HCEC 1CT (cell line): ENCODE measurements at regions not wholly inside any gene's neighbourhood (a gene's known extent, or its start where the extent isn't known, plus 50 kb on each side); places are given as distances from the start of the nearest gene placed in this dataset.

Source experiments
- DNase-seq: peaks from one replicate; pipeline ENCODE4 v3.0.0-alpha.2; 2017

GRCh38 chr11:19558189-19558986 lies 154.2 kb upstream of the NAV2 start:
- DNase-seq: no peak

DNA sequence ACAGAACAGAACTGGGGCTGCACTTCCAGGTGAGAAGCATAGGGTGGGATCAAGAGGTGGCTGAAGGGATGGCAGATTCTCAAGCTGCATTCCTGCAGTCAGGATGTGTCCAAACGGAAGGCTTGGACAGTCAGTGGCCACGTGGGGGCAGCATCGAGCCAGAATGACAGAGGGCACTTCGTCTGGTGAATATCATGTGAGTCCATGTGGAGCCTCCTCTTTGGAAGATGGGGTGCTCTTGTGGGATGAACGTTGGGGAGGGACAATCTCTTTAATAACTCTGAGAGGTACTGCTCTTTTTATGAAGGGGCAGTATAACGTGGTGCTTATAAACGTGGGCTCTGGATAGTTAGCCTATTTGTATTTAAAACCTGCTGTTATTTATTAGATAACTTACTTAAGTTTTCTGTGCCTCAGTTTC lies 154.9 kb upstream of the NAV2 start:
- DNase-seq: peak; percentile 55

GRCh38 chr11:19557185-19557584 lies 155.5 kb upstream of the NAV2 start:
- no peak for DNase-seq

DNA sequence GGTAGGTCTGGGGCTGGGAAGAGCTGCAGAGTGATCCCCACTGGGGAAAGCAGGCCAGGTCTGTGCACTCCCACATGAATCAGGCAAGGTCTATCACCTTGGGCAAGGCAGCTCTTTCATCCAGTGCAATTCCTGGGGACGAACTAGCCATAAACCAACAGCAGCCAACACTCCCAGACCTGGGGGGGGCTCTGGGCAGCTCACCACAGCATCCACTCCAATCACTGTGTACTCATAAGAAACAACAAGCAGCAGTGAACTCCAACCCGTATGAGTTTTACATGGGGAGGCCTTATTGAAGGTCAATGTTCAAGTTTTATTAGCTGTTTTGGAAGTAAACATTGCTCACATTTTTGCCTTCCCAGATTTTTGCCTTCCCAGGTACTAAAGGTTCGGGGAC lies 157.4 kb upstream of the NAV2 start:
- DNase-seq: no peak

DNA sequence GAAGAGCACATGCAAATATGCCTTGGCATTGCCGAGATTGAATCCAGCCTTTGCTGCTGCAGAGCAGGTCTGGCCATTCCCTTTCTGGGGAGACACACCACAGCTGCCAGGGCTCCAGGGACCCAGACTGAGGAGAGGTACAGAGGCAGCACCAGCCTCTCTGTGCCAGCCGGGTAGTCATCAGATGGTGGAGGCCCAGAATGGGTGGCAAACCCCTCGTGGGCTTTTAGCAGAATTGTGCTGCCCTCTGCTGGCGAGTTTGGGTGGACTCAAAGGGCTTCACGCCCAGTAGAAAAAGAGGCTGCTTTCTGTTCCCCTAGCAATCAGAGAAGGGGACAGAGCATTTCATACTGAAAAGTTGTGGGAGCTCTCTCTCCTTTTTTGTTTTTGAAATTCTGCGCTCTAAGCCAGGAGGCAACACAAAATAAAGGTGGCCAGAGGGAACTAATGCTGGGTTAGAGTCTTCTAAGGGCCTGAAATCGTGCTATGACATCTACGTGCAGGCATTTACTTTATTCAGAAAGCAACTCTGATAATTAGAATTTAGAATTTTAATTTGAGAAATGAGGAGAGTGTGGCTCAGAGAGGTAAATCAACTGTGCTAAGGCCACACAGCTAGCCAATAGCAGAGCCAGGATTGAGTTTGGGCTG lies 158.8 kb upstream of the NAV2 start:
- peak; percentile 54 for DNase-seq

- no peak for DNase-seq
Observed at GRCh38 chr11:19552656-19553260, 159.9 kb upstream of the NAV2 start.

GRCh38 chr11:19552161-19552560 lies 160.5 kb upstream of the NAV2 start:
- DNase-seq: no peak

DNA sequence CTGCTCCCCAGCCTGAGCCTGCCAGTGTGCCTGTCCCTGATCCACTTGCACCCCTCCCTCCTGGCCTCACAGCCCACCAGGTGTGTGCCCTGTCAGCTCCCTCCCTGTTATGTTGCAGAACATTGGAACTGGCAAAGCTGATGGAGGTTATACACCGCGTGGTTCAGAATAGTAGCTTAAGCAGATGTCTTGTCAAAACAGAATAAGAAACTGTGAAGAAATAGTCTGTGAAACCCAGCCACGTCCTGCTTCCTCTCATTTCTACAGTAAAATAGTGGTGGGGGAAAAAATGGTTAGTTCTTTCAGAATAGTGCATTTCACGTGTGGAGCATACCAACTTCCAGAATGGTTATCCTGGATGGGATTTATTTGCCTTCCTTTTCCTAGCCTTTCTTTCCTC lies 161.2 kb upstream of the NAV2 start:
- no peak for DNase-seq

GRCh38 chr11:19547044-19547443 lies 165.6 kb upstream of the NAV2 start:
- no peak for DNase-seq

- no peak for DNase-seq
Observed at GRCh38 chr11:19546325-19546724, 166.3 kb upstream of the NAV2 start.

GRCh38 chr11:19541521-19542049 lies 171.1 kb upstream of the NAV2 start:
- no peak for DNase-seq

DNA sequence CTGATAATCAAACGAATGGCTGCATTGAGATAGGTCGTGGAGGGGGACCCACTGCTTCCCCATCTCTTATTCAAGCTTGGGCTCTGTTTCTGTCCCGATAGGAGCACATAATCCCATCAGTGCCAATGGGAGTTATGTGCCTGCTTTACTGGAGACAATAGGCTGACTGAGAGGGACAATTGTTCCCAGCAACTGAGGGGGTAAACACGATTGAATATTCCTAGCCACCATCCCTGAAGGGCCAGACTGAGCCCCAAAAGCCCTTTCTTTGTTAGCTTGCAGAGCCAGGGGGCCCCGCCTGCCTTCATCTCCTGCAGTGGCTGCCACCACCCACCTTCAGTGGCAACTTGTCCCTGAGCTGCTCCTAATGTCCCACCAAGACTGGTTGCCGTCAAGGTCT lies 172.8 kb upstream of the NAV2 start:
- no peak for DNase-seq

DNA sequence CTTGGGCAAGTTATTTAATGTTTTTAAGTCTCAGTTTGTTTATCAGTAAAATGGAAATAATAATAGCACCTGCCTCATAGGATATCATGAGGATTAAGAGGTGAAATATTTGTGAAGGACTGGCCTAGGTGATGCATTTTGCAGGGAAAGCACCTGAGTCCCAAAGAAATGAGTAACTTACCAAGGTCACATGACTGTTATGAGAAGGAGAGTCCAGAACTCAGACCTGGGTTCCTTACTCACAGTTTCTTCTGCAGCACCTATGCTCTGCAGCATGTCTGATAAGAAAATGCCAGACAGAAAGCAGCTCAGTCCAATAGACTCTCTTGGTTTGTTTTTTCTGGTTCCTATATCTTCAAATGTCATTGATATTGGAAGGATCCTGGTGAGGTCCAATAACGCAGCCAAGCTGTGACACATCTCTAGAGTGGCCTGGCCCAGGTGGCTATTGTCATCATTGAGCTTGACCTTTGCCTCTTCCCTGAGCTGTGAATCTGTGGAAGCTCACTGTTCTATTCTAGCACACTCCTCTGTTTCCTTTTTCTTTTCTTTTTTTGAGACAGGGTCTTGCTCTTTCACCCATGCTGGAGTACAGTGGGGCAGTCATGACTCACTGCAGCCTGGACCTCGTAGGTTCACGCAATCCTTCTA lies 174.7 kb upstream of the NAV2 start:
- DNase-seq: no peak

DNA sequence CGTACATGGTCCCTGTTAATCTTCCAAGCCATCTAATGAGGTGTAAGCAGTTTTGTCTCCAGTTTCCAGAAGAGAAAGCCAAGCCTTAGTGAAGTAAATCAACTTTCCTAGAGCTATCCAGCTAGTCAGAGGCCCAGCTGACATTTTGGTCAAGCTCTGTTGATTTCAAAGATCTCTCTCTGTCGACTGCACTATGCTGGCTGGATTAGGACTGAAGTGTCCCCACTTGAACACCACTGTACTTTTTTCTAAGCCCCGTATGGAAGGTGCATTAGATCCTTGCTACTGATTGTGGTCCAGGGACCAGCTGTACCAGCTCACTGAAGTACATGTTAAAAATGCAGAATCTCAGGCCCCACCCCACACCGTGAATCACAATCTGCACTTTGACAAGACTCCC lies 176.5 kb upstream of the NAV2 start:
- no peak for DNase-seq

DNA sequence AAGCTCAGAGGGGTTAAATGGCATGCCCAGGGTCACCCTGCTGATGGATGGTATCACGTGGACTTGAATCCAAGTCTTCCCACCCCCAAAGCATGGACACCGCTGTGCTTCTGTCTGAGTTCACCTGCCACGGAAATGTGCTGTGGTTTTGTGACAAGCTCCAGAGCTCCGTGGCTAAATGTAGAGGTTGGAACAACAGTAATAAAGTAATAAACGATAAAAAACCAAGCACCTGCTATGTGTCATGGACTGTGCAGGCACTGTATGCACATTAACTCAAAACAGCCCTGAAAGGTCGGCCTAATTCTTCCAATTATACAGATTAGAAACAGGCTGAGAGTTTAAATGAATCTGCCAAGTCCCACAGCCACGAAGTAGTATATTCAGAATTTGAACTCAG lies 182.1 kb upstream of the NAV2 start:
- no peak for DNase-seq

DNA sequence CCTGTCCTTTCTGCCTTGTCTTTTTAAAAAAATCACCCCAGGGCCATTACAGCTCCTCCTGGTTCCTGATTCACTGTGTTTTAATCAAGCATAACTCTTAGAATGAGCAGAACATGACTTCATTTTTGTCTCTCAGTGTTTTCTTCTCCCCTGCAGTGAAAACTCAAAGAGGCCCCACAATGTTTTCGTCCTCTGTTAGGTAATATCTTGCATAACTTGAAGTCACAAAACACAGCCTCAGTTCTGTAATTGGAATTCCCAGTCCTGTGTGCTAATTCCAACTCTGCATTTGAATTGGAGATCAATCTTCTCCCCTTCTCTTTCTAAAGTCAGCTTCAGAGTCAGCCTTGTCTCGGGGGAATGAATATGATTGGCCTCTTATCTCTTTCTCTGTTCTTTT lies 186.5 kb upstream of the NAV2 start:
- no peak for DNase-seq

- DNase-seq: no peak
Observed at GRCh38 chr11:19525714-19526113, 186.9 kb upstream of the NAV2 start.

GRCh38 chr11:19525276-19525675 lies 187.4 kb upstream of the NAV2 start:
- no peak for DNase-seq

- DNase-seq: no peak
Observed at GRCh38 chr11:19524171-19524671, 188.4 kb upstream of the NAV2 start.

- no peak for DNase-seq
Observed at GRCh38 chr11:19520681-19521080, 192.0 kb upstream of the NAV2 start.

- no peak for DNase-seq
Observed at GRCh38 chr11:19519912-19520641, 192.6 kb upstream of the NAV2 start.

GRCh38 chr11:19519353-19519752 lies 193.3 kb upstream of the NAV2 start:
- DNase-seq: no peak

DNA sequence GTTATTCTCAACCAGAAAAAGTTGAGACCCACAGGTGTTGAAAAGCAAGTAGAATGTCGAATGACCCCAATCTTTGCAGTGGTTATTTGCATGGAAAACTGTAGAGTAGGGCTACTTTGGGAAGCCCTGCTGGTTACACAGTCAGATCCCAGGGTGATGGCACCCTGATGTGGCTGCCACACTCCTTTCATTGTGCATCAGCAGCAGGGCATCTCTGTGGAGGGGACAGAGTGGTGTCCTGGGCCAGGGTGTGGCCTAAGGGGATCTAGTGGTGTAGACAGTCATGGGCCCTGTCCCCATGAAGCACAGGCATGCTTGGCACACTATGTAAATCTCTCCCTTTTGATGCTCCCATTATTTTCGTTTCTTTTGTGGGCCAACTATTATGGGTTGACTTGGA lies 199.4 kb upstream of the NAV2 start:
- DNase-seq: no peak
